Breast epithelium (tissue), 3 donors: ENCODE measurements at regions not wholly inside any gene's neighbourhood (a gene's known extent, or its start where the extent isn't known, plus 50 kb on each side); places are given as distances from the start of the nearest gene placed in this dataset.

Source experiments
- CTCF ChIP-seq, 3 donors: fragments of 450-650 bp; IDR thresholded peaks; one replicate each; pipeline ENCODE4 v1.5.1; 2016 to 2017; ENCODE audit warnings: antibody characterized with exemption in 3 of 3, mild to moderate bottlenecking in 3 of 3, moderate library complexity in 3 of 3
- POLR2A ChIP-seq: fragments of 450-650 bp; IDR thresholded peaks from one replicate; pipeline ENCODE4 v1.6.1; 2016; ENCODE audit warnings: antibody characterized with exemption, mild to moderate bottlenecking, moderate library complexity

DNA sequence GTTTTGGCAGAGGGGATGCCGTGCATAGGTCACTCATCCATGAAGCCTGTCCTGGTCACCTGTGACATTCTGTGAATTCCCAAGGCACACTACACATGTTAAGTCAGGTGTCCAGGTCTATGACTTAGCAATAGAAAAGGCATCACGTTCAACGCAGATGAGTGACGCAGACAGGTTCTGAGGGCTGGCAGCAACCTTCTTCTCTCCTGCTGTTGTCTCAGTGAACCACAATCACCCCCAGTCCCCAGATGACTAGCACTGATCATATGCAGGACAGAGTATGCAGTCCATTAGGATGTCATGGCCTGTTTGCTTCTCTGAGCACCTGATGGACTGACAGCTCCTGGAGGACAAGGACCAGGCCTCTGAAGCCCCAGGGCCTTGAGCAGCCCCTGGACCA is 157.8 kb upstream of the KAZN start:
- TF ChIP-seq POLR2A (no peak), CTCF (IDR thresholded peaks at IDR 0.05) (no peak)
